Heart left ventricle (tissue), 16 donors: ENCODE measurements at regions not wholly inside any gene's neighbourhood (a gene's known extent, or its start where the extent isn't known, plus 50 kb on each side); places are given as distances from the start of the nearest gene placed in this dataset.

Experiments
- ATAC-seq, 4 donors: fragments of 200-7000 bp; cut with Tn5 transposase; one replicate each; pipeline ENCODE4 v1.9.1; 2020 to 2022; ENCODE audit warnings: moderate library complexity in 4 of 4, mild to moderate bottlenecking in 3 of 4, moderate number of reproducible peaks in 1 of 4
- DNase-seq, 5 donors: peaks; one replicate each; pipeline ENCODE4 v3.0.0-alpha.2; 2020
- H3K27ac ChIP-seq, 12 donors: fragments of 200-600 bp; sonication (generic) in 4 of 12; one replicate each; pipeline versions ENCODE4 v1.5.0 to v1.8.0; 2016 to 2022; ENCODE audit warnings: mild to moderate bottlenecking in 2 of 12
- H3K27me3 ChIP-seq, 9 donors: fragments of 200-600 bp; sonication (generic) in 2 of 9; one replicate each; pipeline versions ENCODE4 v1.5.1 to v1.8.0; 2016 to 2022; ENCODE audit warnings: mild to moderate bottlenecking in 3 of 9
- H3K36me3 ChIP-seq, 9 donors: fragments of 200-600 bp; sonication (generic) in 2 of 9; one replicate each; pipeline versions ENCODE4 v1.5.0 to v1.8.0; 2018 to 2022; ENCODE audit warnings: mild to moderate bottlenecking in 2 of 9
- H3K4me1 ChIP-seq, 12 donors: fragments of 200-600 bp; sonication (generic) in 4 of 12; one replicate each; pipeline versions ENCODE4 v1.5.0 to v1.8.0; 2016 to 2022; ENCODE audit warnings: mild to moderate bottlenecking in 3 of 12
- H3K4me3 ChIP-seq, 12 donors: fragments of 200-600 bp; sonication (generic) in 4 of 12; one replicate each; pipeline versions ENCODE4 v1.5.0 to v1.8.0; 2017 to 2022; ENCODE audit warnings: mild to moderate bottlenecking in 9 of 12, moderate library complexity in 4 of 12
- H3K9me3 ChIP-seq, 12 donors: fragments of 200-600 bp; sonication (generic) in 4 of 12; one replicate each; pipeline versions ENCODE4 v1.5.0 to v1.8.0; 2016 to 2022; ENCODE audit warnings: mild to moderate bottlenecking in 1 of 12
- POLR2A ChIP-seq, 2 donors: fragments of 450-650 bp; IDR thresholded peaks; one replicate each; pipeline ENCODE4 v1.6.1; 2017; ENCODE audit warnings: antibody characterized with exemption in 2 of 2, mild to moderate bottlenecking in 2 of 2, moderate library complexity in 2 of 2
- WGBS, 4 donors: extraction: QIAGEN DNeasy Blood & Tissue Kit in 2 of 4; methylation state at CpG; one replicate each; pipeline versions ENCODE4 v1.1.5 to v1.1.7; 2013 to 2018; 5-methylcytosine and 5-hydroxymethylcytosine counted together
- intact Hi-C, 10 donors: fragments of 100-400 bp; cut with DNase I; formaldehyde crosslinking; loops; one replicate each; pipeline versions ENCODE4 v1.11.1 to v1.14.2; 2022
- TF ChIP-seq, protein P1 (sequence below), 12 donors: fragments of 200-600 bp; sonication (generic) in 4 of 12; IDR thresholded peaks; one replicate each; pipeline versions ENCODE4 v1.5.0 to v1.8.0; 2018 to 2022; ENCODE audit warnings: antibody characterized with exemption in 12 of 12, mild to moderate bottlenecking in 5 of 12
- donor health status: ischemic (EF 13 %, LVEDD 7.1; RV severe dilation, severe dysfunction).
- donor health status: healthy with polysubstance abuse.
- donor health status: DM: no; HTN: yes; CAD: no.
- donor health status: DM: no; HTN: no; CAD: no.
- donor health status: ischemic (EF 25% LVEDD 6.9; RV normal size, moderate dysfunction).
- donor health status: ischemic (EF 25% LVEDD 5.7; RV mildly dilated, moderate dysfunction).
- donor health status: healthy.
- donor health status: DM: yes; HTN: yes; CAD: no.
- donor health status: ischemic (EF 35%, LVEDD 5.7; RV mildly dilated, moderate dysfunction).
- donor health status: nonischemic (EF 11% LVEDD 7.7; RV severe dilation, severe dysfunction).
- donor health status: DM: yes; HTN: yes; CAD: no.
- donor health status: PGD.
- donor health status: ischemic (EF 29% LVEDD 5.4; RV normal size, mild dysfunction).
- donor health status: nonischemic (EF 23%, LVEDD 6.1; RV moderate dilation, normal function).

DNA sequence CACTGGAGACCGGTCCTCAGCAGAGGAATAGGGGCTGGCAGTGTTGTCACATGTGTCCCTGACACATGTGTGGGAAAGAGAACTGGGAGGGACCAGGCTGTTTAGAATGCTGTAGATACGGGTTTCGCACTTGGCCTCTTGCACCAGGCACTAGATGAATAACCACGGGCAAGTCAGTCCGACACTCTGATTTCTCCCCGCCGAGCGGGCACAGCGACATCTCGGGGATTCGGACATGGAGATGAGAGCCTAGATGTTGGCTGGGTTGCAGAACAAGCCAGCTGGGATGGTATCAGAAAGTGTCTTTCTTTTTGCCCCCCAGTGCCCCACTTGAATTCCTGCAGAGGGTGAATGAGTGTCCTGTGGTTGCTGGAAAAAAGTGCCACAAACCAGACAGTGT is 80.6 kb upstream of the SLC22A11 start:
- WGBS, 4 donors: 89 to 93% (median 92%) methylated on average over 11 of the region's 11 CpGs
- Histone ChIP-seq H3K36me3 (no peaks in the 10 kb centered on the region), H3K9me3 (peaks cover 0 to 9% (median 0%) of the 10 kb centered on the region in 12 donors), H3K4me3 (no peak overlapping the region), H3K27me3 (peaks cover 0 to 30% (median 6%) of the 10 kb centered on the region in 9 donors), H3K4me1 (no peaks in the 10 kb centered on the region), H3K27ac (no peak overlapping the region)
- ATAC-seq (no peak), DNase-seq (no peak)
- TF ChIP-seq, protein P1, sequence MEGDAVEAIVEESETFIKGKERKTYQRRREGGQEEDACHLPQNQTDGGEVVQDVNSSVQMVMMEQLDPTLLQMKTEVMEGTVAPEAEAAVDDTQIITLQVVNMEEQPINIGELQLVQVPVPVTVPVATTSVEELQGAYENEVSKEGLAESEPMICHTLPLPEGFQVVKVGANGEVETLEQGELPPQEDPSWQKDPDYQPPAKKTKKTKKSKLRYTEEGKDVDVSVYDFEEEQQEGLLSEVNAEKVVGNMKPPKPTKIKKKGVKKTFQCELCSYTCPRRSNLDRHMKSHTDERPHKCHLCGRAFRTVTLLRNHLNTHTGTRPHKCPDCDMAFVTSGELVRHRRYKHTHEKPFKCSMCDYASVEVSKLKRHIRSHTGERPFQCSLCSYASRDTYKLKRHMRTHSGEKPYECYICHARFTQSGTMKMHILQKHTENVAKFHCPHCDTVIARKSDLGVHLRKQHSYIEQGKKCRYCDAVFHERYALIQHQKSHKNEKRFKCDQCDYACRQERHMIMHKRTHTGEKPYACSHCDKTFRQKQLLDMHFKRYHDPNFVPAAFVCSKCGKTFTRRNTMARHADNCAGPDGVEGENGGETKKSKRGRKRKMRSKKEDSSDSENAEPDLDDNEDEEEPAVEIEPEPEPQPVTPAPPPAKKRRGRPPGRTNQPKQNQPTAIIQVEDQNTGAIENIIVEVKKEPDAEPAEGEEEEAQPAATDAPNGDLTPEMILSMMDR (IDR thresholded peaks at IDR 0.05): no peak
- no peak for TF ChIP-seq POLR2A (IDR thresholded peaks at IDR 0.05)
- intact Hi-C loops: no loop called here

GRCh38 chr11:64476881-64477280 is 78.9 kb upstream of the SLC22A11 start:
- no peak overlapping the region for H3K4me3 ChIP-seq
- H3K4me1 ChIP-seq: no peaks in the 10 kb centered on the region
- DNase-seq: no peak
- TF ChIP-seq, protein P1 (IDR thresholded peaks at IDR 0.05): no peak
- TF ChIP-seq POLR2A (IDR thresholded peaks at IDR 0.05): no peak
- no peaks in the 10 kb centered on the region for H3K36me3 ChIP-seq
- intact Hi-C loops: no loop called here
- H3K27ac ChIP-seq: no peak overlapping the region
- WGBS, 4 donors: 74 to 83% (median 79%) methylated on average over 6 to 7 of the region's 7 CpGs
- no peaks in the 10 kb centered on the region for H3K9me3 ChIP-seq
- ATAC-seq: no peak
- peaks cover 0 to 34% (median 6%) of the 10 kb centered on the region in 9 donors for H3K27me3 ChIP-seq

- no peak for ATAC-seq
- no peak for DNase-seq
Measured at GRCh38 chr11:64477675-64478074, 78.1 kb upstream of the SLC22A11 start.

DNA sequence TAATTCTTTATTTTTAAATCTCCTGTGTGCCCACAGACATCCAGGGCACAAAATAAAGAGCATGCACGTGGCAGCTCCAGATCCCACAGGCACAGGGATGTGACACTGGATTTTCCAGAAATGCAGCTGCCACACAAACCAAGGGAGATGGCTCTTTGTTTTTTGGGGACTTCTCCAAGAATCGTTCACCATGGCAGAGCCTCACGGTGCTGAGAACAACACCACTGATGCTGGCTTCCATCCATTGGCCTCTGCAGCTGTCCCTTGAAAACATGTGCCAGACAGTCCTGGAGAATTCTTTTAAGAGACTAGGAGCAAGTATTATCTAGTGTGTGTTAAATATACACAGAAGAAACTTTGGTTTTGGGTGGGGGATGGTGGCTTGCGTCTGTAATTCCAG is 73.2 kb upstream of the SLC22A11 start:
- Histone ChIP-seq H3K27me3 (peaks cover 0 to 68% (median 23%) of the 10 kb centered on the region in 9 donors), H3K4me3 (no peak overlapping the region), H3K27ac (no peak overlapping the region), H3K4me1 (peaks cover 0 to 10% (median 0%) of the 10 kb centered on the region in 12 donors), H3K36me3 (no peaks in the 10 kb centered on the region), H3K9me3 (no peaks in the 10 kb centered on the region)
- ATAC-seq: no peak
- intact Hi-C loops: no loop called here
- 55 to 63% (median 61%) methylated on average over 4 of the region's 4 CpGs for WGBS, 4 donors
- DNase-seq: no peak
- TF ChIP-seq, protein P1 (IDR thresholded peaks at IDR 0.05): no peak
- no peak for TF ChIP-seq POLR2A (IDR thresholded peaks at IDR 0.05)

More at GRCh38 chr11:64477675-64478074, 78.1 kb upstream of the SLC22A11 start:
- TF ChIP-seq, protein P1 (IDR thresholded peaks at IDR 0.05): no peak
- TF ChIP-seq POLR2A (IDR thresholded peaks at IDR 0.05): no peak
- Histone ChIP-seq H3K4me1 (no peaks in the 10 kb centered on the region), H3K9me3 (no peaks in the 10 kb centered on the region), H3K27me3 (peaks cover 0 to 35% (median 7%) of the 10 kb centered on the region in 9 donors), H3K4me3 (no peak overlapping the region), H3K27ac (no peak overlapping the region), H3K36me3 (no peaks in the 10 kb centered on the region)
- intact Hi-C loops: no loop called here
- WGBS, 4 donors: 54 to 68% (median 57%) methylated on average over 11 of the region's 11 CpGs
